SJCRH30 (cell line): ENCODE measurements at regions not wholly inside any gene's neighbourhood (a gene's known extent, or its start where the extent isn't known, plus 50 kb on each side); places are given as distances from the start of the nearest gene placed in this dataset.
"Not testable (repeated sequence)": the region's sequence is repeated elsewhere in the genome, so short reads cannot be mapped to it uniquely, and the experiment has no call there.

Experiments
- DNase-seq, 2 experiments: peaks; one replicate each; pipeline ENCODE4 v3.0.0-alpha.2; 2015 to 2020
- H3K27ac ChIP-seq: fragments of 250-450 bp; sonication (Bioruptor Pico); 2 replicates; pipeline ENCODE4 v1.5.1; 2020; ENCODE audit warnings: mild to moderate bottlenecking, moderate library complexity
- H3K27me3 ChIP-seq: fragments of 250-450 bp; sonication (Bioruptor Pico); 2 replicates; pipeline ENCODE4 v1.5.1; 2020; ENCODE audit warnings: mild to moderate bottlenecking, moderate library complexity
- H3K36me3 ChIP-seq: fragments of 250-450 bp; sonication (Bioruptor Pico); 2 replicates; pipeline ENCODE4 v1.5.1; 2020; ENCODE audit warnings: mild to moderate bottlenecking, moderate library complexity
- H3K4me1 ChIP-seq: fragments of 250-450 bp; sonication (Bioruptor Pico); 2 replicates; pipeline ENCODE4 v1.5.1; 2020; ENCODE audit warnings: mild to moderate bottlenecking, moderate library complexity
- H3K4me3 ChIP-seq: fragments of 250-450 bp; sonication (Bioruptor Pico); 2 replicates; pipeline ENCODE4 v1.5.1; 2020; ENCODE audit warnings: mild to moderate bottlenecking, moderate library complexity
- H3K9me3 ChIP-seq: fragments of 250-450 bp; sonication (Bioruptor Pico); replicated peaks from 2 replicates; pipeline ENCODE4 v1.5.1; 2020; ENCODE audit warnings: mild to moderate bottlenecking, moderate library complexity

DNA sequence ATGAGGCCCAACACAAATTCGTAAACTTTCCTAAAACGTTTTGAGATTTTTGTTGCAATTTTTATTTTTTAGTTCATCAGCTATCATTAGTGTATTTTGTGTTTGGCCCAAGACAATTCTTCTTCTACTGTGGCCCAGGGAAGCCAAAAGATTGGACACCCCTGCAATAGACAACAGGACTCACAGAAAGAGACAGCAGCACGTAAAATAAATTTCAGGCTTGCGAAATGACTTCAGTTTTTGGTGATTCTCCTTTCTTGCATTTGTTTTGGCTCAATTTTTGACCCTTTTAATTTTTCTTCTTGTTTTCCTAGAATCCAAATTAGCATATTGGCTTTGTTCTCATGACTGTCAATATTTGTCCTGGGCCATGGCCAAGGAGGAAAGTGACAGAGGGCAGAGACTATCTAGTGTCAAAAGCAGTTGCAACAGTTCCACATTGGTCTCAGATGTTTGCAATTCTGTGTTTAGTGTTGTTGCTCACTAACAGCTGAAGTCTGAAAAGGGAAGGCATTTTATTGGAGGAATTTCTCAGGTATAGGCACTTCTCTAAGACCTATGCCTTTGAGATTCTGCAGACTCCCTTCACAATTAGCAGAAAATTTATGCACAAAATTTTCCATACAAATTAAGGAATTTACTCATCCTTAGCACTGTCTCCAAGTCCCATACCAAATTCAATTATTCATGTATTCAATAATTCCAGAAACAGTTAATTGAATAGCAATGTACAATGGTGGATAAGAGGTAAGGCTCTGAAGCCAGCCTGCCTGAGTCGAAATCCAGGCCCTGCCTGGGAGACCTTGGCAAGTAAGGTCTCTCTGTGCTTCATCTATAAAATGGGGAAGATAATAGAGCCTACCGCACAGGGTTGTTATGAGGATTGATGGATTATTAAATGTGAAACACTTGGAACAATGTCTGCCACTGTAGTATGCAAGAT is 160.9 kb upstream of the IVNS1ABP start:
- no peak for DNase-seq

DNA sequence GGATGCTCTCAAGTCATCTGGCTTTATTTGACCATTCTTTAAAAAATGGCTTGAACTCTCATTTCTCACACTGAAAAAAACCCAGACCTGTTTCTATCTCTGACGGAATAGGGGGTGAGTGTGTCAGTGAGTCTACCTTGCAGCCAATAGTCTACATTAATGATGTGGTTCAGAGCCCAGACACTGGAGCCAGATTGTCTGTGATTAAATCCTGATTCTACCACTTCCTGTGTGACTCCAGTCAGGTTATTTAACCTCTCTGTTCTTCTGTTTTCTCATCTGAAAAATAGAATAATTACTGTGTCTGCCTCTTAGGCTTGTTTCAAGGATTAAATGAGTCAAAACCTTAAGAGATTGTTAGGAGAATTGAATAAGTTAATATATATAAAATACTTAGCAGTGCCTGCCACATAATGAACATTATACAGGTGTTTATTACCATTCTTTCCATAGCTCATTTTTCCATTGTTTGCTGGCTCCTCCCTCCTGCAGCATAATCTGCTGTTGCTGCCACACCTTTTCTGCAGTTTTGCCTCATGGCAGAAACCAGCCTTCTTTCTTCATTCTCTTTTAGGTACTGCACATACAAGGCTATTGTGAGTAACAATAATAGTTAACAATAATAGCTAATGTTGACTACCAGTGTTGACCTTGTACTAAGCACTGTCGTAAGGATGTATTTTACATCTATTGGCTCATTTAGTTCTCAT is 157.6 kb upstream of the IVNS1ABP start:
- no peaks in the 10 kb centered on the region for H3K36me3 ChIP-seq
- no peak overlapping the region for H3K4me3 ChIP-seq
- H3K27me3 ChIP-seq: no peaks in the 10 kb centered on the region
- H3K27ac ChIP-seq: no peak overlapping the region
- DNase-seq: no peak
- H3K9me3 ChIP-seq: no peaks in the 10 kb centered on the region
- no peaks in the 10 kb centered on the region for H3K4me1 ChIP-seq

More for the DNA sequence above, 160.9 kb upstream of the IVNS1ABP start:
- H3K9me3 ChIP-seq: no peaks in the 10 kb centered on the region
- H3K27me3 ChIP-seq: no peaks in the 10 kb centered on the region
- H3K4me3 ChIP-seq: no peak overlapping the region
- no peaks in the 10 kb centered on the region for H3K36me3 ChIP-seq
- no peak overlapping the region for H3K27ac ChIP-seq
- no peaks in the 10 kb centered on the region for H3K4me1 ChIP-seq

DNA sequence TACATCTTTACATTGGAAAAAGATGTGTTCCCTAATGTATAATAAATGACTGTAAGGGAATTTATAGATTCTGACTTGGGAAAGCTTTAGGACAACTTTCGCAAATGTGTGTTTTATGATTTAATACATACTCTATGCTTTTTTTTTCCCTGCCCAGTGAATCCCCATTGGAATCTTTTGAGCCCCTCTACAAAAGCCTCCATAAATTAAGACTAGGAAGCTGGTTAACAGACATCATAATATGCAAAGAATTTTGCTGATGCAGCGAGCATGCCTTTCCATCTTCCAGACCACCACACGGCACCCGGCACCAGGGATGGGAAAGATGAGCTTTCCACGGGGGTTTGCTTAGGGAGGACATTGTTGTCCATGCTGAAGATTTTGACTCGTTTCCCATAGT is 156.1 kb upstream of the IVNS1ABP start:
- H3K4me1 ChIP-seq: no peaks in the 10 kb centered on the region
- H3K27me3 ChIP-seq: no peaks in the 10 kb centered on the region
- H3K27ac ChIP-seq: no peak overlapping the region
- DNase-seq: no peak
- no peak overlapping the region for H3K4me3 ChIP-seq
- H3K9me3 ChIP-seq: no peaks in the 10 kb centered on the region
- H3K36me3 ChIP-seq: no peaks in the 10 kb centered on the region

DNA sequence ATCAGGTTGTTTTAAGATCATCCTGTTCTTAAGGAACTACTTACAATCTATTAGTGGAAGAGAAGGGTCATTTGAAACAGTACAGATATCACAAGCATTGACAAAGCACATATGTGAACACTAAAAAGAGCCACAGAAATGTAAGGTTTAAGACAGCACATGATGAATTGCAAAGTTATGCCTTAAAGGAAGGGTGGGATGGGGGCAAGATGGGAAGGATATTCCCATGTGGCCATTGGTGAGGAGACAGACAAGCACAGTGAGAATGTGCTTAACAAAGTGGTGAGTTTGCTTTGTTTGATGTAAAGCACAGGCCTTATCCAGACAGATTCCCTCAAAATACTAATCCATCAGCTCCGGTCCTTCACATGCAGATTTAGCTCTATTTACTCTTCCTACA is 151.6 kb upstream of the IVNS1ABP start:
- H3K27me3 ChIP-seq: no peaks in the 10 kb centered on the region
- no peaks in the 10 kb centered on the region for H3K4me1 ChIP-seq
- DNase-seq: no peak
- no peaks in the 10 kb centered on the region for H3K9me3 ChIP-seq
- H3K36me3 ChIP-seq: no peaks in the 10 kb centered on the region
- H3K27ac ChIP-seq: no peak overlapping the region
- no peak overlapping the region for H3K4me3 ChIP-seq

DNA sequence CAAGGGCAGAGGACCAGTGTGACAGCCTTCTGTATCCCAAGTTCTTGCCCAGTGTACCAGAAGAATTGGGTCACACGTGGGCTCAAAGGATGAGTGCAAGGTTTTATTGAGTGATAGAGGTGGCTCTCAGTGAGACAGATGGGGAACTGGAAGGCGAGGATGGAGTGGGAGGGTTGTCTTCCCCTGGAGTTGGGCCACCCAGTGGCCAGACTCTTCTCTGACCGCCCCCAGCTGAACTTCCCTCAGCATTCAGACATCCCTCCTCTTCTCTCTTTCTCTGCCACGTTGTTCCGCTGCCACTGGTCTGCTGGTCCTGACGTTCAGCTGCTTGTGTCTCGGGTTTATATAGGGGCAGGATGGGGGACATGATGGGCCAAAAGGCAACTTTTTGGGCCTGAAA is 150.1 kb upstream of the IVNS1ABP start:
- DNase-seq: no peak
- H3K36me3 ChIP-seq: no peaks in the 10 kb centered on the region
- no peak overlapping the region for H3K4me3 ChIP-seq
- no peak overlapping the region for H3K27ac ChIP-seq
- no peaks in the 10 kb centered on the region for H3K27me3 ChIP-seq
- no peaks in the 10 kb centered on the region for H3K9me3 ChIP-seq
- no peaks in the 10 kb centered on the region for H3K4me1 ChIP-seq

DNA sequence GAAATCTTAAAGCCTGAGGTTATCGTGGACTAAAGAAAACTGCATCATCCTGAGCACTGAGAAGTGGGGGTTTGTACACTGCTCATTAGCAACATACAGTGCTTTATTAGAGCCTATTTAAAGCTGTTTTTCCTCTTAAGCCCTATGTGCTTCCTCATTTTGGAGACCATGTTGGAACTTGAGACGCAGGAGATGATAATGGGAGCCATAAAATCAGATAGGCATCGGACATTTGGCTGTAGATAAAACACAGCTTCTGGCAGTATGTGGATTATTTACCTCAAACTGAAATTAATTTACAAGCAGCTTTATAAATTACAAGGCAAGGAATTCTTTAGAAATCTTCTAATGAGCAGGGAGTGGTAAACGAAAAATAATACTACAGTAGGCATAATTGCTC is 147.7 kb upstream of the IVNS1ABP start:
- Histone ChIP-seq H3K4me1 (no peaks in the 10 kb centered on the region), H3K36me3 (no peaks in the 10 kb centered on the region)

DNA sequence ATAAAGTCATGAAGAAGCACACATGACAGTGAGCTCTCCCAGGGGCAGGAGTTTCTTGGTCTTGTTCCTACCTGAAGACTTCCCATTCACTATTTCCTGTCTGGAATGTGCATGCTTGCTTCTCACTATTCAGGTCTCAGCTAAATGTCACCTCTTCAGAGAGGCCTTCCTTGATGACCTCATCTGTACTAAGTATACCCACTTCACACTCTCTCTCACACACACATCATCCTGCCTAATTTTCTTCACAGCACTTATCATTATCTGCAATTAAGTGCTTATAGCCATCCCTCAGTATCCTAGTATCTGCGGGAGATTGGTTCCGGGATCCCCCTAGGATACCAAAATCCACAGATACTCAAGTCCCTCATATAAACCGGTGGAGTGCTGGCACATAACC is 146.4 kb upstream of the IVNS1ABP start:
- Histone ChIP-seq H3K4me1 (no peaks in the 10 kb centered on the region), H3K9me3 (no peaks in the 10 kb centered on the region), H3K36me3 (no peaks in the 10 kb centered on the region), H3K4me3 (no peak overlapping the region), H3K27me3 (no peaks in the 10 kb centered on the region), H3K27ac (no peak overlapping the region)
- no peak for DNase-seq

More for the DNA sequence above, 147.7 kb upstream of the IVNS1ABP start:
- H3K9me3 ChIP-seq: no peaks in the 10 kb centered on the region
- no peak overlapping the region for H3K4me3 ChIP-seq
- no peaks in the 10 kb centered on the region for H3K27me3 ChIP-seq
- no peak overlapping the region for H3K27ac ChIP-seq
- DNase-seq: no peak

DNA sequence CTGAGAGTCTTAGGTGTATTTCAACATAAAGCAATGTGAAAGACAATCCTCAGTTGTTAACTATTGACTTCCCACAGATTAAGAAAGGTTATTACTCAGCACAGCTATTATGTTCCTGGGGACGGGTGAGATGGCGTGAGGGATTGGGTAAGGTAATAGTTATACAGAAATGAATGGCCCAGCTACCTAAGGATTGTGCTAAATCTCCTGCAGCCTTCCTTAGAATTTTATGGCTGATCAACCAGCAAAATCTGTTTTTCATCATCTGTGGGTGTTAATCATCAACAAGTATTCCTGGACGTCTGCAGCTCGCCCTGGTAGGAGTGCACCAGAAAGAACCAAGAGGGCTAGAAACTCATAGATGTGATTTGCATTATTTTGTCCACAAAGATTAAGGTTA is 146.0 kb upstream of the IVNS1ABP start:
- DNase-seq: no peak
- H3K36me3 ChIP-seq: no peaks in the 10 kb centered on the region
- H3K27ac ChIP-seq: no peak overlapping the region
- no peaks in the 10 kb centered on the region for H3K9me3 ChIP-seq
- H3K27me3 ChIP-seq: no peaks in the 10 kb centered on the region
- H3K4me3 ChIP-seq: no peak overlapping the region
- no peaks in the 10 kb centered on the region for H3K4me1 ChIP-seq

DNA sequence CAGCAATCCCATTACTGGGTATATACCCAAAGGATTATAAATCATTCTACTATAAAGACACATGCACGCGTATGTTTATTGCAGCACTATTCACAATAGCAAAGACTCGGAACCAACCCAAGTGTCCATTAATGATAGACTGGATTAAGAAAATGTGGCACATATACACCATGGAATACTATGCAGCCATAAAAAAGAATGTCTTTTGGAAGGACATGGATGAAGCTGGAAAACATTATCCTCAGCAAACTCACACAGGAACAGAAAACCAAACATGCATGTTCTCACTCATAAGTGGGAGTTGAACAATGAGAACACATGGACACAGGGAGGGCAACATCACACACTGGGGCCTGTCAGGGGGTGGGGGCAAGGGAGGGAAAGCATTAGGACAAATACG is 143.7 kb upstream of the IVNS1ABP start:
- not testable (repeated sequence) for H3K4me1 ChIP-seq, DNase-seq, H3K9me3 ChIP-seq, H3K27ac ChIP-seq, H3K36me3 ChIP-seq, H3K27me3 ChIP-seq, H3K4me3 ChIP-seq

DNA sequence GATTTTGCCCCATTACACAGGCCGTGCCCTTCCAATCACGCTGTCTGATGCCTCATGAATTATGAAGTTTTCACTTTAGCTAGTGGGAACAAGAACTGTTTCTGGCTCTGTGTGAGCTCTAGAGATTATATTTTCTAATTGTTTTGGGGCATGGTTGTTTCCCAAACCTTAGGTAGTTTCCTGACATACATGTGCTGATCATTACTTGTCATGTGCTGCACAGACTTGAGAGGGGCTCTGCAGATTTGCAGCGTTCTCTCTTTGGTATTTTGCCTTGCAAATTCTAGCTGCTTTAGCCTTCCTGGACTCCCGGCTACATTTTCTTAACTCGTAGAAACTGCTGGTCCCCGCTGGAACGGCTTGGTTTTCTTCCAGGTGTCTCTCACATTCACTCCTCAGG is 142.1 kb upstream of the IVNS1ABP start:
- DNase-seq: no peak
- Histone ChIP-seq H3K9me3 (no peaks in the 10 kb centered on the region), H3K4me1 (no peaks in the 10 kb centered on the region), H3K4me3 (no peak overlapping the region), H3K27me3 (no peaks in the 10 kb centered on the region), H3K27ac (no peak overlapping the region), H3K36me3 (no peaks in the 10 kb centered on the region)

DNA sequence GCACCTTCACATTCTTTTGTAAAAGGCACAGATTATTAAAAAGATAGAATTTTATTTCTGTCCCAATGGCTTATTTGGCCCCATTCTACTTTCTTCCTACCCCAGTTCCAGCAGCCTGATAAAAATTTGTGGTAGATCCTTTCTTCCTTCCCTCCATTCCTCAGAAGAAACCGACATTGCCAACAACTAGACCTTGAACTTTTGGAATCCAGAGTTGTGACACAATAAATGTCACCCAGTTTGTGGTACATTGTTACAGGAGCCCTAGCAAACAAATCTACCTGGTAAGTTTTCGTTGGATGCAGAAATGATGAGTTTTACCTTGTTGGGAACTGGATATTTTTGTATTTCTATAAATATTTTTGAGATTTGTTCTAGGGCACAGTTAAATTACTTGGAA is 141.6 kb upstream of the IVNS1ABP start:
- Histone ChIP-seq H3K36me3 (no peaks in the 10 kb centered on the region), H3K4me1 (no peaks in the 10 kb centered on the region), H3K9me3 (no peaks in the 10 kb centered on the region), H3K27me3 (no peaks in the 10 kb centered on the region), H3K27ac (no peak overlapping the region), H3K4me3 (no peak overlapping the region)
- DNase-seq: no peak

DNA sequence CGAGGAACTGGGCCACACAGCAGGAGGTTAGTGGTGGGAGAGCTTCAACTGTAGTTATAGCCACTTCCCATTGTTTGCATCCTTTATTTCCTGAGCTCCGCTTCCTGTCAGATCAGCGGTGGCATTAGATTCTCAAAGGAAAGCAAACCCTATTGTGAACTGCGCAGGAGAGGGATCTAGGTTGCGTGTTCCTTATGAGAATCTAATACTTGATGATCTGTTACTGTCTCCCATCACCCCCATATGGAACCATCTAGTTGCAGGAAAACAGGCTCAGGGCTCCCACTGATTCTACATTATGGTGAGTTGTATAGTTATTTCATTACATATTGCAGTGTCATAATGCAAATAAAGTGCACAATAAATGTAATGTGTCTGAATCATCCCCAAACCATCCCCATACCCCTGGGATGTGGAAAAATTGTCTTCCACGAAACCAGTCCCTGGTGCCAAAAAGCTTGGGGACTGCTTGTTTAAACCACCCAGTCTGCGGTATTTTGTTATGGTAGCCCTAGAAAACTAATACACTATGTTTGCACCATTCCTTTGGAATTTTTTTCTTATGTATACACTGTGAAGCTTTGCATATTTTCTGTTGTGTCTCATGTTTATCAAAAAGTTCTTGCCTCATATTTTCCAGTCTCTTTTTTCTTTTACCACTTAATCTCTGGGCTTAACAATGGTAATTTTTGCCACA is 136.6 kb upstream of the IVNS1ABP start:
- H3K36me3 ChIP-seq: no peaks in the 10 kb centered on the region
- no peak for DNase-seq
- H3K4me1 ChIP-seq: no peaks in the 10 kb centered on the region
- H3K27ac ChIP-seq: no peak overlapping the region
- no peaks in the 10 kb centered on the region for H3K9me3 ChIP-seq
- H3K27me3 ChIP-seq: no peaks in the 10 kb centered on the region
- no peak overlapping the region for H3K4me3 ChIP-seq

DNA sequence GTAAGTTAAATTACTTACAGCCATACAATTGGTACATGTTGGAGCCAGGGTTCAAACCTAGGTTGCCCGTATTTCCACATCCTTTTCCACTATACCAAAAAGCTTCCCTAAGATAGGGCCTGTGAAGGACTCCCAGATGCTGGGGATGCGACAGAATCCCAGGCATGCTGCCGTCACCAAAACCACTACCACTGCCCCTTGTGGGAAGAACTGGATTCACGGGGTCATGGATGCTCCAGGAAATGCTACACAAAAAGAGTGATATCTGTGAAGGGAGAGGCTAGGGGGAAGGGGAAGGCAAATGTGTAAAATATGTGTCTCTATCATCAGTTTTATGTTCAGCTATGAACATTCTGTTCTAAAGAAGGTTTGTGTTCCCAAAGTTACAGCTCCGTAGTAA is 133.9 kb upstream of the IVNS1ABP start:
- no peak for DNase-seq
- no peaks in the 10 kb centered on the region for H3K36me3 ChIP-seq
- H3K27me3 ChIP-seq: no peaks in the 10 kb centered on the region
- no peak overlapping the region for H3K4me3 ChIP-seq
- no peak overlapping the region for H3K27ac ChIP-seq
- no peaks in the 10 kb centered on the region for H3K4me1 ChIP-seq
- no peaks in the 10 kb centered on the region for H3K9me3 ChIP-seq

DNA sequence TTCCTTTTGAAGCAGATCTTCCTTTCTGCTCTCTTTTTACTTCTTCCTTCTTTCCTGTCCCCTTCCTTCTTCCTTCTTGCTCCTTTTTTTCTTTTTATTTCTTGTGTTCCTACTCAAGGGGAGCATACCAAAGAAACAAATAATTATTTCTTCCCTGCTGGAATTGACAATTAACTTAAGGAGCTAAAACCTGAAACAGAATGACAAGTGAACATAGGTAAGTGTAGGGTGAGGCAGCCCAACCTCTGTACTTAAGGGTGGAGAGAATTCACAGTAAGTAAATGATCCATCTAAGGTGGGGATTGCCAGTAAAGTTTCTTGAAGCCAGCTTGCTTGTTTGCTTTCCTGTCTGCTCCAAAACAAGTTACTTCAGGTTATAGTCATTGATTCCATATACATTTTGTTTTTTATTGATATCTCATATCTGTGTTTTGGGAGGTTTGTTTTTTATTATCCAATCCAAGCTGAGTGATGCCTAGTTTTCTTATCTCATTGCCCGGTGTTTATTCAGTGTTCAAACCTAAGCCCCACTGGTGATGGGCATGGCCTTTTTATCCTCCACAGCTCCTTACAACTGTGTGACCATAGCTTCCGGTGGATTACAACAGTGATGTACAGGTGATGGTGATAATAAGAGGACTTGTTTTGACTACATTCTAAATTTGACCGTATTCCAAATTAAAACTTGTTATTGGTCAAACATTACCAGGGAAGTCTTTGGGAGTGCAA is 133.2 kb upstream of the IVNS1ABP start:
- no peak for DNase-seq
- H3K27me3 ChIP-seq: no peaks in the 10 kb centered on the region

More for the DNA sequence above, 133.2 kb upstream of the IVNS1ABP start:
- Histone ChIP-seq H3K9me3 (no peaks in the 10 kb centered on the region), H3K27ac (no peak overlapping the region), H3K4me3 (no peak overlapping the region), H3K36me3 (no peaks in the 10 kb centered on the region), H3K4me1 (no peaks in the 10 kb centered on the region)
